ENCODE measurements at regions not wholly inside any gene's neighbourhood (a gene's known extent, or its start where the extent isn't known, plus 50 kb on each side); places are given as distances from the start of the nearest gene placed in this dataset.
"Not testable (repeated sequence)": the region's sequence is repeated elsewhere in the genome, so short reads cannot be mapped to it uniquely, and the experiment has no call there.

GRCh38 chr2:226303707-226304106, 495.9 kb downstream of the IRS1 start:
- no peak for DNase-seq
- Histone ChIP-seq H3K27me3 (ENCODE audit: low read length) (no peaks in the 10 kb centered on the region), H2AFZ (ENCODE audit: low read length) (no peak overlapping the region), H3K27ac (ENCODE audit: low read length) (no peak overlapping the region), H3K36me3 (ENCODE audit: insufficient read depth, low read length) (no peaks in the 10 kb centered on the region), H3K4me3 (ENCODE audit: low read length) (no peak overlapping the region), H3K79me2 (ENCODE audit: low read length) (no peaks in the 10 kb centered on the region), H3K4me1 (ENCODE audit: low read length) (no peaks in the 10 kb centered on the region), H3K9me3 (ENCODE audit: low read length) (no peaks in the 10 kb centered on the region), H3K9me2 (replicated peaks; ENCODE audit: insufficient read depth, low read length) (no peaks in the 10 kb centered on the region), H3K9ac (ENCODE audit: low read length) (no peak overlapping the region), H4K20me1 (ENCODE audit: insufficient read depth, low read depth, low read length) (no peaks in the 10 kb centered on the region), H3K4me2 (ENCODE audit: low read depth, low read length, poor library complexity, severe bottlenecking) (no peak overlapping the region)

- DNase-seq: no peak
These were observed 499.3 kb downstream of the IRS1 start for GRCh38 chr2:226300196-226300886.

GRCh38 chr2:226299771-226300170, 499.8 kb downstream of the IRS1 start:
- Histone ChIP-seq H3K79me2 (ENCODE audit: low read length) (no peaks in the 10 kb centered on the region), H3K4me3 (ENCODE audit: low read length) (no peak overlapping the region), H3K36me3 (ENCODE audit: insufficient read depth, low read length) (no peaks in the 10 kb centered on the region), H3K4me2 (ENCODE audit: low read depth, low read length, poor library complexity, severe bottlenecking) (no peak overlapping the region), H3K4me1 (ENCODE audit: low read length) (no peaks in the 10 kb centered on the region), H3K27me3 (ENCODE audit: low read length) (no peaks in the 10 kb centered on the region), H4K20me1 (ENCODE audit: insufficient read depth, low read depth, low read length) (no peaks in the 10 kb centered on the region), H3K9ac (ENCODE audit: low read length) (no peak overlapping the region), H3K27ac (ENCODE audit: low read length) (no peak overlapping the region), H3K9me2 (replicated peaks; ENCODE audit: insufficient read depth, low read length) (no peaks in the 10 kb centered on the region), H2AFZ (ENCODE audit: low read length) (no peak overlapping the region), H3K9me3 (ENCODE audit: low read length) (no peaks in the 10 kb centered on the region)
- no peak for DNase-seq

More at GRCh38 chr2:226300196-226300886, 499.3 kb downstream of the IRS1 start:
- H3K9ac ChIP-seq (ENCODE audit: low read length): no peak overlapping the region
- H3K4me3 ChIP-seq (ENCODE audit: low read length): no peak overlapping the region
- H3K9me3 ChIP-seq (ENCODE audit: low read length): no peaks in the 10 kb centered on the region
- no peaks in the 10 kb centered on the region for H3K27me3 ChIP-seq (ENCODE audit: low read length)
- no peaks in the 10 kb centered on the region for H3K79me2 ChIP-seq (ENCODE audit: low read length)
- H3K9me2 ChIP-seq (replicated peaks; ENCODE audit: insufficient read depth, low read length): no peaks in the 10 kb centered on the region
- H3K36me3 ChIP-seq (ENCODE audit: insufficient read depth, low read length): no peaks in the 10 kb centered on the region
- no peak overlapping the region for H3K27ac ChIP-seq (ENCODE audit: low read length)
- H3K4me1 ChIP-seq (ENCODE audit: low read length): no peaks in the 10 kb centered on the region
- no peak overlapping the region for H3K4me2 ChIP-seq (ENCODE audit: low read depth, low read length, poor library complexity, severe bottlenecking)
- H4K20me1 ChIP-seq (ENCODE audit: insufficient read depth, low read depth, low read length): no peaks in the 10 kb centered on the region
- H2AFZ ChIP-seq (ENCODE audit: low read length): no peak overlapping the region

- Histone ChIP-seq H3K4me2 (ENCODE audit: low read depth, low read length, poor library complexity, severe bottlenecking) (no peak overlapping the region), H3K27me3 (ENCODE audit: low read length) (no peaks in the 10 kb centered on the region), H3K9ac (ENCODE audit: low read length) (no peak overlapping the region), H3K4me1 (ENCODE audit: low read length) (no peaks in the 10 kb centered on the region), H3K79me2 (ENCODE audit: low read length) (no peaks in the 10 kb centered on the region), H3K9me2 (replicated peaks; ENCODE audit: insufficient read depth, low read length) (no peaks in the 10 kb centered on the region), H4K20me1 (ENCODE audit: insufficient read depth, low read depth, low read length) (no peaks in the 10 kb centered on the region), H2AFZ (ENCODE audit: low read length) (no peak overlapping the region), H3K36me3 (ENCODE audit: insufficient read depth, low read length) (no peaks in the 10 kb centered on the region), H3K4me3 (ENCODE audit: low read length) (no peak overlapping the region), H3K27ac (ENCODE audit: low read length) (no peak overlapping the region), H3K9me3 (ENCODE audit: low read length) (no peaks in the 10 kb centered on the region)
- DNase-seq: no peak
These were observed 503.9 kb downstream of the IRS1 start for GRCh38 chr2:226295681-226296080.

- H3K36me3 ChIP-seq (ENCODE audit: insufficient read depth, low read length): no peaks in the 10 kb centered on the region
- H2AFZ ChIP-seq (ENCODE audit: low read length): no peak overlapping the region
- DNase-seq: no peak
- no peaks in the 10 kb centered on the region for H3K27me3 ChIP-seq (ENCODE audit: low read length)
- no peak overlapping the region for H3K27ac ChIP-seq (ENCODE audit: low read length)
- H3K4me1 ChIP-seq (ENCODE audit: low read length): no peaks in the 10 kb centered on the region
- no peaks in the 10 kb centered on the region for H4K20me1 ChIP-seq (ENCODE audit: insufficient read depth, low read depth, low read length)
- H3K79me2 ChIP-seq (ENCODE audit: low read length): no peaks in the 10 kb centered on the region
- no peaks in the 10 kb centered on the region for H3K9me2 ChIP-seq (replicated peaks; ENCODE audit: insufficient read depth, low read length)
- H3K4me2 ChIP-seq (ENCODE audit: low read depth, low read length, poor library complexity, severe bottlenecking): no peak overlapping the region
- H3K9me3 ChIP-seq (ENCODE audit: low read length): no peaks in the 10 kb centered on the region
- H3K4me3 ChIP-seq (ENCODE audit: low read length): no peak overlapping the region
- no peak overlapping the region for H3K9ac ChIP-seq (ENCODE audit: low read length)
These were observed 504.5 kb downstream of the IRS1 start for GRCh38 chr2:226295123-226295522.

- H3K4me2 ChIP-seq (ENCODE audit: low read depth, low read length, poor library complexity, severe bottlenecking); H3K9ac ChIP-seq (ENCODE audit: low read length); H3K4me1 ChIP-seq (ENCODE audit: low read length); H3K27me3 ChIP-seq (ENCODE audit: low read length); H3K36me3 ChIP-seq (ENCODE audit: insufficient read depth, low read length); H2AFZ ChIP-seq (ENCODE audit: low read length); H3K27ac ChIP-seq (ENCODE audit: low read length); H3K9me3 ChIP-seq (ENCODE audit: low read length); H3K9me2 ChIP-seq (replicated peaks; ENCODE audit: insufficient read depth, low read length); H3K4me3 ChIP-seq (ENCODE audit: low read length); H4K20me1 ChIP-seq (ENCODE audit: insufficient read depth, low read depth, low read length); DNase-seq; H3K79me2 ChIP-seq (ENCODE audit: low read length): not testable (repeated sequence)
These were observed 508.3 kb downstream of the IRS1 start for GRCh38 chr2:226291281-226291680.

GRCh38 chr2:226286916-226287315, 512.7 kb downstream of the IRS1 start:
- H3K4me2 ChIP-seq (ENCODE audit: low read depth, low read length, poor library complexity, severe bottlenecking): no peak overlapping the region
- H2AFZ ChIP-seq (ENCODE audit: low read length): no peak overlapping the region
- H3K79me2 ChIP-seq (ENCODE audit: low read length): no peaks in the 10 kb centered on the region
- no peaks in the 10 kb centered on the region for H3K9me2 ChIP-seq (replicated peaks; ENCODE audit: insufficient read depth, low read length)
- H3K9me3 ChIP-seq (ENCODE audit: low read length): no peaks in the 10 kb centered on the region
- no peak overlapping the region for H3K4me3 ChIP-seq (ENCODE audit: low read length)
- no peak overlapping the region for H3K27ac ChIP-seq (ENCODE audit: low read length)
- no peak overlapping the region for H3K9ac ChIP-seq (ENCODE audit: low read length)
- no peaks in the 10 kb centered on the region for H4K20me1 ChIP-seq (ENCODE audit: insufficient read depth, low read depth, low read length)
- no peaks in the 10 kb centered on the region for H3K4me1 ChIP-seq (ENCODE audit: low read length)
- no peaks in the 10 kb centered on the region for H3K27me3 ChIP-seq (ENCODE audit: low read length)
- DNase-seq: no peak
- H3K36me3 ChIP-seq (ENCODE audit: insufficient read depth, low read length): no peaks in the 10 kb centered on the region

GRCh38 chr2:226283796-226284195, 515.8 kb downstream of the IRS1 start:
- H3K4me1 ChIP-seq (ENCODE audit: low read length): no peaks in the 10 kb centered on the region
- no peaks in the 10 kb centered on the region for H4K20me1 ChIP-seq (ENCODE audit: insufficient read depth, low read depth, low read length)
- no peak overlapping the region for H3K27ac ChIP-seq (ENCODE audit: low read length)
- no peak overlapping the region for H3K9ac ChIP-seq (ENCODE audit: low read length)
- H2AFZ ChIP-seq (ENCODE audit: low read length): no peak overlapping the region
- DNase-seq: no peak
- H3K36me3 ChIP-seq (ENCODE audit: insufficient read depth, low read length): no peaks in the 10 kb centered on the region
- H3K9me3 ChIP-seq (ENCODE audit: low read length): no peaks in the 10 kb centered on the region
- H3K27me3 ChIP-seq (ENCODE audit: low read length): no peaks in the 10 kb centered on the region
- no peak overlapping the region for H3K4me2 ChIP-seq (ENCODE audit: low read depth, low read length, poor library complexity, severe bottlenecking)
- no peak overlapping the region for H3K4me3 ChIP-seq (ENCODE audit: low read length)
- no peaks in the 10 kb centered on the region for H3K9me2 ChIP-seq (replicated peaks; ENCODE audit: insufficient read depth, low read length)
- no peaks in the 10 kb centered on the region for H3K79me2 ChIP-seq (ENCODE audit: low read length)
